ENCODE measurements at regions not wholly inside any gene's neighbourhood (a gene's known extent, or its start where the extent isn't known, plus 50 kb on each side); places are given as distances from the start of the nearest gene placed in this dataset.

DNA sequence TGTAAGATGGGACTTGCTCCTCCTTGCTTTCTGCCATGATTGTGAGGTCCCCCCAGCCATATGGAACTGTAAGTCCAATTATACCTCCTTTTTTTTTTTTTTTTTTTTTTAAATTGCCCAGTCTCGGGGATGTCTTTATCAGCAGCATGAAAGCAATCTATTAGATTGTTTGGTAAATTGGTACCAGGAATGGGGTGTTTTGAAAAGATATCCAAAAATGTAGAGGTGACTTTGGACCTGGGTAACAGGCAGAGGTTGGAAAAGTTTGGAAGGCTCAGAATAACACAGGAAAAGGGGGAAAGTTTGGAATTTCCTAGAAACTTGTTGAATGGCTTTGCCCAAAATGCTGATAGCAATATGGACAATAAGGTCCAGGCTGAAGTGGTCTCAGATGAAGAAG, 545.8 kb upstream of the ALCAM start:
- Mint-ChIP-seq H3K27me3 (no peaks in the 10 kb centered on the region), H3K36me3 (no peaks in the 10 kb centered on the region), H3K4me1 (no peaks in the 10 kb centered on the region), H3K27ac (no peak overlapping the region), H3K9me3 (peaks cover 9% of the 10 kb centered on the region), H3K4me3 (no peak overlapping the region)
- no peak for DNase-seq
- CTCF ChIA-PET, result no interaction called here

- Mint-ChIP-seq H3K9me3 (peaks cover 9% of the 10 kb centered on the region), H3K4me3 (no peak overlapping the region), H3K36me3 (no peaks in the 10 kb centered on the region), H3K4me1 (no peaks in the 10 kb centered on the region), H3K27ac (no peak overlapping the region), H3K27me3 (no peaks in the 10 kb centered on the region)
- no peak for DNase-seq
- CTCF ChIA-PET, result no interaction called here
Measured at GRCh38 chr3:104825116-104825515, 541.6 kb upstream of the ALCAM start.

DNA sequence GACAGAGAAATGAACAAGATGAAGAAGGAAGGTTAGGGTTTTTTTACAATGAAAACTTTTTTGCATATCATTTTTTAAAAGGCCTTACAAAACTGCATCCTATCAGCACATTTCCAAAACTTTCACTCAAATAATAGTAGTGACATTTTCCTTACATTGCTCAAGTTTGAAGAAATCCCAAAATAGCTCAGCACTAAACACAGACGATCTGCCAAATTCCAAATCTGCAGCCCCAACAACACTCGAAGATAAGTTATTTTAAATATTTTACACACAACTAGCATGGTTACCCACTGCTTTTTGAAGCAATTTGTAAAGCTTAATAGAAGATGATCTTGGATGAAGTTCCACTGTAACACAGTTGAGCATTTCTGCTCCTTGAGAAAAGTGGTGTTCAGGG, 535.6 kb upstream of the ALCAM start:
- H3K27me3 Mint-ChIP-seq, result no peaks in the 10 kb centered on the region

DNA sequence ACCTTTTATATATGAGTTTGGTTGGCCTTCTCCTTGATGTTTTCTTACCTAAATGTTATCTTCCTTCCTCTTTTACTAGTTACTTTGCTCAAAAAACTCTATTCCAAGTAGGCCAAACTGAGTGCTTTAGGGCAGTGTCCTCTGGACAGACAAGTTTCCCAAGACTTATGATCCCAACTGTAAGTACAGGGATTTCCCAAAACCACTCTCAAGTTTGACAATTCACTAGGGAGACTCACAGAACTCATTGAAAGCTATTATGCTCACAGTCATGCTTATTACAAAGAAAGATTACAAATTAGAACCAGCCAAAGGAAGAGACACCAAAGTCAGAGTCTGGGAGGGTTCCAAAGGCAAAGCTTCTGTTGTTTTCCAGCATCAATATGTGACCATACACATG, 534.2 kb upstream of the ALCAM start:
- H3K9me3 Mint-ChIP-seq, result no peaks in the 10 kb centered on the region
- CTCF ChIA-PET, result interaction anchor here (0.8 kb wide), 1 partner anchor 9 kb away, joined by 3 read pairs; no protein-coding TSS in a partner anchor
- H3K27ac Mint-ChIP-seq, result no peak overlapping the region
- H3K4me1 Mint-ChIP-seq, result no peaks in the 10 kb centered on the region
- no peak overlapping the region for H3K4me3 Mint-ChIP-seq
- H3K36me3 Mint-ChIP-seq, result no peaks in the 10 kb centered on the region
- no peaks in the 10 kb centered on the region for H3K27me3 Mint-ChIP-seq
- no peak for DNase-seq

More for the DNA sequence above, 535.6 kb upstream of the ALCAM start:
- H3K4me3 Mint-ChIP-seq, result no peak overlapping the region
- no peaks in the 10 kb centered on the region for H3K4me1 Mint-ChIP-seq
- H3K27ac Mint-ChIP-seq, result no peak overlapping the region
- no peak for DNase-seq
- H3K36me3 Mint-ChIP-seq, result no peaks in the 10 kb centered on the region
- H3K9me3 Mint-ChIP-seq, result no peaks in the 10 kb centered on the region
- CTCF ChIA-PET, result no interaction called here

DNA sequence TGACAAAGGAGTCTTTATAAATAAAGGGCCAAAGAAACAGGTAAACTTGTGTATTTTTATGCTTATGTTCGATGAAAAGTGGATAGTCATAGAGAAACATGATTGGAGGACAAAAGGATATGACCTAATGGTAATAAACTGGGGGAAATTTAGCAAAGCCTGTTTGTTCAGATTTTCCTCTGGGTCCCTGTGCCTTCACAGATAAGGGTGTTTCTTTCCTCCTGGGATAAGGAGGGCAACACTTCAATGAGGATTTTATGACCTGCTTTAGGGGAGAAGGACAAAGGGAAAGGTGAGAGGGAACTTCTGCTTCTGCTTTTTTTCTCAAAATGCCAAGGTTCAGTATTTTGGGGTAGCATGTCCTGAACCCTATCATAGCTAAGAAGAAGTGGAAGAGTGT, 531.3 kb upstream of the ALCAM start:
- H3K9me3 Mint-ChIP-seq, result no peaks in the 10 kb centered on the region

GRCh38 chr3:104846270-104846669, 520.4 kb upstream of the ALCAM start:
- no peak overlapping the region for H3K4me3 Mint-ChIP-seq
- DNase-seq, result no peak
- H3K9me3 Mint-ChIP-seq, result no peaks in the 10 kb centered on the region
- CTCF ChIA-PET, result no interaction called here
- H3K36me3 Mint-ChIP-seq, result no peaks in the 10 kb centered on the region
- H3K27me3 Mint-ChIP-seq, result no peaks in the 10 kb centered on the region
- no peak overlapping the region for H3K27ac Mint-ChIP-seq
- no peaks in the 10 kb centered on the region for H3K4me1 Mint-ChIP-seq

More for the DNA sequence above, 531.3 kb upstream of the ALCAM start:
- Mint-ChIP-seq H3K27ac (no peak overlapping the region), H3K36me3 (no peaks in the 10 kb centered on the region), H3K4me1 (no peaks in the 10 kb centered on the region), H3K4me3 (no peak overlapping the region), H3K27me3 (no peaks in the 10 kb centered on the region)
- DNase-seq, result no peak
- CTCF ChIA-PET, result no interaction called here

DNA sequence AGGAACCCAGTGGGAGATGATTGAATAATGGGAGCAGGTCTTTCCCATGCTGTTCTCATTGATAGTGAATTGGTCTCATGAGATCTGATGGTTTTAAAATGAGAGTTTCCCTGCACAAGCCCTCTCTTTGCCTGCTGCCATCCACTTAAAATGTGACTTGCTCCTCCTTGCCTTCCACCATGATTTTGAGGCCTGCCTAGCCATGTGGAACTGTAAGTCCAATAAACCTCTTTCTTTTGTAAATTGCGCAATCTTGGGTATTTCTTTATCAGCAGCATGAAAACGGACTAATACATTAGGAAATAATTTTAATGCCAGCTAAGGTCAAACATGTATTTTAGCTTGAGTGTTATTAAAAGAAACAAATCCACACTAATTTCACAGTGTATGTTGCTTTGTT, 517.6 kb upstream of the ALCAM start:
- Mint-ChIP-seq H3K4me3 (no peak overlapping the region), H3K36me3 (no peaks in the 10 kb centered on the region), H3K27me3 (no peaks in the 10 kb centered on the region), H3K9me3 (no peaks in the 10 kb centered on the region), H3K4me1 (no peaks in the 10 kb centered on the region), H3K27ac (no peak overlapping the region)
- no peak for DNase-seq
- CTCF ChIA-PET, result no interaction called here

DNA sequence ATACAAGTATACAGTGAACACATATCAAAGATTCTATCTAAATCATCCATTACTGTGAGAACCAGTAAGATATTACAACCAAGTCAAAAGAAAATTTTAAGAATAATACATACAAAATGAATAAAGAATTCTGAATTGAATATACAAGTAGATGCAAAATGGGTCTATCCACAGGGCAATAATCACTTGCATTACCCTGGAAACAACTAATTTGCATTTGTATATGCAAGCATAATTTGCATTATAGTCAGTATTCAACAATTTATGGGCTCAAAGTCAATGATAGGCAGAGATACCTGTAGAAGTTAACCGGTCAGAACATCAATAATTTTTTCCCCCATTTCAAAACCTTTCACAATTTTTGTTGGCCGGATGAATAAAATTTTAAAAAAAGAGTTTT, 512.2 kb upstream of the ALCAM start:
- no peak overlapping the region for H3K27ac Mint-ChIP-seq
- no peaks in the 10 kb centered on the region for H3K9me3 Mint-ChIP-seq
- H3K36me3 Mint-ChIP-seq, result no peaks in the 10 kb centered on the region
- DNase-seq, result no peak
- no peaks in the 10 kb centered on the region for H3K27me3 Mint-ChIP-seq
- no peak overlapping the region for H3K4me3 Mint-ChIP-seq
- CTCF ChIA-PET, result no interaction called here
- H3K4me1 Mint-ChIP-seq, result no peaks in the 10 kb centered on the region

DNA sequence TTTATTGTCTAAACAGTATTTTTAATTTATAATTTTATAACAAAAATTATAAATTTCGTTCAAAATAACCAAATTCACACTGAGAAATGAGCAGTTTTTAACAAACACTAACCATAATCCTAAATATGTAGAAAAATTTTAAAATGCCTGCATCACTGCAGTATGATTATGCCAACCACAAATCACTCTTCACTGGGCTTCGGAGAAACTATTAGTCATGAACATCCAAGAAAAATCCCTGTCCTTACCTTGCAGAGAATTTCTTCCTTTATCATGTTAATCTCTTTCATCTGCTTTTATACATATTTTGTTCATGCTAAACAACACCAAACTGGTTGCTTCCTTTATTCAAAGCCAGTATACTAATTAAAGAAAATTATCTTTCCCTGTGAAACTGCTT, 511.0 kb upstream of the ALCAM start:
- CTCF ChIA-PET, result no interaction called here
- H3K4me3 Mint-ChIP-seq, result no peak overlapping the region
- H3K36me3 Mint-ChIP-seq, result no peaks in the 10 kb centered on the region
- no peaks in the 10 kb centered on the region for H3K4me1 Mint-ChIP-seq
- DNase-seq, result no peak
- no peaks in the 10 kb centered on the region for H3K9me3 Mint-ChIP-seq
- no peak overlapping the region for H3K27ac Mint-ChIP-seq
- H3K27me3 Mint-ChIP-seq, result no peaks in the 10 kb centered on the region

DNA sequence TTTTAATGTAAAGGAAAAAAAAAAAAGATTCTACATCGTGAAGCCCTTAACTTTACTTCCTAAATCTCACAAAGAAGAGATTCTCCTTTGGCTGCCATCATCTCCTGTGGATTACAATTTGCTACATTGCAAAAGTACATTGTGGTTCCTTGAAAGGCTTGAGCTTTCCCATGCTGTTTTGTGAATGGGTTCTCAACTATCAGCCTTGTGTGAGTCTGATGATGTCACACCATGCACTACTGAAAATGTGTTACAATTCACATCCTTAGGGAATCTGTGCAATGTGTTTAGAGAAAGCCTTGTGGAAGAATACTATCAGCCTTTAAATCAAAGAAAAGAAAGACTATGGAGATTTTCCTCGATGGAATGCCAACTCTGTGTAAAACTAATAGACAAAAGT, 510.0 kb upstream of the ALCAM start:
- CTCF ChIA-PET, result interaction anchor here (0.7 kb wide), 1 partner anchor 11 kb away, joined by 3 read pairs; no protein-coding TSS in a partner anchor
- no peaks in the 10 kb centered on the region for H3K9me3 Mint-ChIP-seq

GRCh38 chr3:104868291-104868690, 498.4 kb upstream of the ALCAM start:
- no peak for DNase-seq
- Mint-ChIP-seq H3K27ac (no peak overlapping the region), H3K36me3 (no peaks in the 10 kb centered on the region), H3K9me3 (no peaks in the 10 kb centered on the region), H3K4me3 (no peak overlapping the region), H3K4me1 (no peaks in the 10 kb centered on the region), H3K27me3 (no peaks in the 10 kb centered on the region)
- CTCF ChIA-PET, result no interaction called here

More for the DNA sequence above, 510.0 kb upstream of the ALCAM start:
- Mint-ChIP-seq H3K36me3 (no peaks in the 10 kb centered on the region), H3K4me3 (no peak overlapping the region), H3K4me1 (no peaks in the 10 kb centered on the region), H3K27ac (no peak overlapping the region), H3K27me3 (no peaks in the 10 kb centered on the region)
- no peak for DNase-seq

DNA sequence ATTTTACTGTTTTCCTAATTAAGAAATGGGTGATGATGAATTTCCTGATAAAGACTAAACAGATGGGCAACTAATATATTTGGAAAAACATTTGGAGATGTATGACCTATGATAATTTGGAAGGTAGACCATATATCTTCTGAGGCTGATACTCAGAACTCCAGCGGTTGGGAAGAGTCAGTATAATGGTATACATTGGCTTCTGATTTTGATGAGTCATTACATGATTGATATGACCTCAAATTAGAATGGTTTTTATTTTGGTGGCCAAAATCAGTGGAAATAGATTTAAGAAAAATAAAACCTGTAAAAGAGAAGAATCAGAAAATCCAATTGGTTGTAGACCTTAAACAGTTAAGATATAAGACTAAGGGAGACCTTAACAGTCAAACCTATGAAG, 496.4 kb upstream of the ALCAM start:
- DNase-seq, result no peak
- H3K9me3 Mint-ChIP-seq, result no peaks in the 10 kb centered on the region

GRCh38 chr3:104873331-104873730, 493.4 kb upstream of the ALCAM start:
- Mint-ChIP-seq H3K36me3 (no peaks in the 10 kb centered on the region), H3K27ac (no peak overlapping the region), H3K4me1 (no peaks in the 10 kb centered on the region), H3K9me3 (no peaks in the 10 kb centered on the region), H3K4me3 (no peak overlapping the region), H3K27me3 (no peaks in the 10 kb centered on the region)
- no peak for DNase-seq
- CTCF ChIA-PET, result no interaction called here

More for the DNA sequence above, 496.4 kb upstream of the ALCAM start:
- no peaks in the 10 kb centered on the region for H3K4me1 Mint-ChIP-seq
- no peaks in the 10 kb centered on the region for H3K27me3 Mint-ChIP-seq
- H3K4me3 Mint-ChIP-seq, result no peak overlapping the region
- CTCF ChIA-PET, result no interaction called here
- no peaks in the 10 kb centered on the region for H3K36me3 Mint-ChIP-seq
- H3K27ac Mint-ChIP-seq, result no peak overlapping the region

- Mint-ChIP-seq H3K4me1 (no peaks in the 10 kb centered on the region), H3K4me3 (no peak overlapping the region), H3K36me3 (no peaks in the 10 kb centered on the region), H3K27me3 (no peaks in the 10 kb centered on the region), H3K27ac (no peak overlapping the region), H3K9me3 (no peaks in the 10 kb centered on the region)
- CTCF ChIA-PET, result no interaction called here
- no peak for DNase-seq
Measured at GRCh38 chr3:104878395-104878794, 488.3 kb upstream of the ALCAM start.

DNA sequence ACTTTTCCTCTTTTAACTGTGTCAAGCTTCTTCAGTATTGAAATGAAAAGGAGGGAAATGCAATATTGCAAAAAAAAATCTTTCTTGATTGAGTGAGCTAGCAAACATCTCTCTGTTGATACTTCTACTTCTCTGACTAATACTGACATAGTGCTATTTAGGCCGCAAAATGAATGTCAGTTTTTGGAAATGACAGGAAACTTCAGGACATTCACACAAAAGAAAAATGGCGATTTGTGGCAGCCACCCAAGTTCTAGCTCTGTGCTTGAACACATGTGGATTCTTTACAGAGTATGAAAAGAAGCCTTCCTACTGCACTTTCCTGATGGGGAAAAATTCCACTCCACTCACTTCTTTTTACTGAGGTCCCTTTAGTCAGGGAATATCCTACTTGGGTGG, 486.8 kb upstream of the ALCAM start:
- H3K27me3 Mint-ChIP-seq, result no peaks in the 10 kb centered on the region
- CTCF ChIA-PET, result no interaction called here
- H3K36me3 Mint-ChIP-seq, result no peaks in the 10 kb centered on the region
- H3K9me3 Mint-ChIP-seq, result no peaks in the 10 kb centered on the region
- no peaks in the 10 kb centered on the region for H3K4me1 Mint-ChIP-seq
- no peak overlapping the region for H3K27ac Mint-ChIP-seq
- no peak for DNase-seq
- H3K4me3 Mint-ChIP-seq, result no peak overlapping the region

- H3K27me3 Mint-ChIP-seq, result no peaks in the 10 kb centered on the region
- no peaks in the 10 kb centered on the region for H3K9me3 Mint-ChIP-seq
- DNase-seq, result no peak
- H3K4me1 Mint-ChIP-seq, result no peaks in the 10 kb centered on the region
- CTCF ChIA-PET, result no interaction called here
- no peak overlapping the region for H3K27ac Mint-ChIP-seq
- no peak overlapping the region for H3K4me3 Mint-ChIP-seq
- H3K36me3 Mint-ChIP-seq, result no peaks in the 10 kb centered on the region
Measured at GRCh38 chr3:104885214-104885814, 481.4 kb upstream of the ALCAM start.

Data from activated naive CD4-positive, alpha-beta T cell treated with anti-CD3 and anti-CD28 coated beads, Interleukin-2, amount 10 ng/mL, durations not matched to agents 7 days and 5 days (primary cell).